Adrenal gland (tissue), 9 donors: ENCODE measurements at regions not wholly inside any gene's neighbourhood (a gene's known extent, or its start where the extent isn't known, plus 50 kb on each side); places are given as distances from the start of the nearest gene placed in this dataset.

Source experiments
- DNase-seq, 7 donors: peaks; one replicate each; pipeline ENCODE4 v3.0.0-alpha.2; 2019 to 2020
- H3K27ac ChIP-seq, 5 donors: fragments of 200-600 bp; sonication (generic) in 4 of 5; 1 replicate in 3 of 5; 2 replicates in 2 of 5; pipeline versions ENCODE4 v1.5.1 to v1.8.0; 2016 to 2020; ENCODE audit warnings: mild to moderate bottlenecking in 1 of 5
- H3K27me3 ChIP-seq: fragments of 200-600 bp; 2 replicates; pipeline ENCODE4 v1.8.0; 2021
- H3K36me3 ChIP-seq, 2 donors: fragments of 200-600 bp; replicated peaks in 1 of 2; 1 replicate in 1 of 2; 2 replicates in 1 of 2; pipeline versions ENCODE4 v1.5.1 to v1.8.0; 2018 to 2022
- H3K4me1 ChIP-seq, 2 donors: fragments of 200-600 bp; replicated peaks in 1 of 2; 1 replicate in 1 of 2; 2 replicates in 1 of 2; pipeline versions ENCODE4 v1.5.1 to v1.8.0; 2018 to 2021
- H3K4me3 ChIP-seq, 4 donors: fragments of 200-600 bp; sonication (generic) in 3 of 4; one replicate each; pipeline ENCODE4 v1.5.1; 2016 to 2018
- H3K9me3 ChIP-seq, 3 donors: fragments of 200-600 bp; sonication (generic) in 1 of 3; replicated peaks in 1 of 3; 1 replicate in 2 of 3; 2 replicates in 1 of 3; pipeline versions ENCODE4 v1.5.1 to v1.8.0; 2016 to 2021
- CTCF ChIP-seq, 6 experiments: fragments of 450-650 bp in 4 of 6; fragments of 200-600 bp in 2 of 6; sonication (generic) in 1 of 6; IDR thresholded peaks; 1 replicate in 5 of 6; 2 replicates in 1 of 6; pipeline versions ENCODE4 v1.5.1 to v1.8.0; 2016 to 2021; ENCODE audit warnings: antibody characterized with exemption in 6 of 6, mild to moderate bottlenecking in 2 of 6, moderate library complexity in 1 of 6
- POLR2A ChIP-seq, 2 donors: fragments of 450-650 bp; IDR thresholded peaks; one replicate each; pipeline ENCODE4 v1.6.1; 2017; ENCODE audit warnings: antibody characterized with exemption in 2 of 2, mild to moderate bottlenecking in 2 of 2, moderate library complexity in 1 of 2
- WGBS, 4 donors: extraction: QIAGEN DNeasy Blood & Tissue Kit in 2 of 4; methylation state at CpG; one replicate each; pipeline versions ENCODE4 v1.1.5 to v1.1.7; 2013 to 2017; 5-methylcytosine and 5-hydroxymethylcytosine counted together
- intact Hi-C, 2 donors: fragments of 100-400 bp; cut with DNase I; formaldehyde crosslinking; loops; one replicate each; pipeline versions ENCODE4 v1.14.1 to v1.15.0; 2022 to 2023
- donor health status: healthy with polysubstance abuse.
- donor health status: Bipolar disorder and iron deficiency.
- donor health status: DM: yes; HTN: yes; CAD: no.
- donor health status: DM: no; HTN: no; CAD: no.
- donor health status: DM: no; HTN: no; CAD: no.

GRCh38 chr2:128598862-128599441 is 280.3 kb upstream of the HS6ST1 start:
- H3K36me3 ChIP-seq = no peaks in the 10 kb centered on the region
- 94 to 97% (median 95%) methylated on average over 4 of the region's 4 CpGs for WGBS, 4 donors
- intact Hi-C loops = no loop called here
- H3K4me1 ChIP-seq = peaks cover 0 to 2% of the 10 kb centered on the region in 2 donors
- no peaks in the 10 kb centered on the region for H3K9me3 ChIP-seq
- no peak for DNase-seq
- no peak overlapping the region for H3K27ac ChIP-seq
- H3K4me3 ChIP-seq = no peak overlapping the region
- TF ChIP-seq CTCF (IDR thresholded peaks at IDR 0.05) (no peak), POLR2A (IDR thresholded peaks at IDR 0.05) (no peak)
- no peaks in the 10 kb centered on the region for H3K27me3 ChIP-seq

DNA sequence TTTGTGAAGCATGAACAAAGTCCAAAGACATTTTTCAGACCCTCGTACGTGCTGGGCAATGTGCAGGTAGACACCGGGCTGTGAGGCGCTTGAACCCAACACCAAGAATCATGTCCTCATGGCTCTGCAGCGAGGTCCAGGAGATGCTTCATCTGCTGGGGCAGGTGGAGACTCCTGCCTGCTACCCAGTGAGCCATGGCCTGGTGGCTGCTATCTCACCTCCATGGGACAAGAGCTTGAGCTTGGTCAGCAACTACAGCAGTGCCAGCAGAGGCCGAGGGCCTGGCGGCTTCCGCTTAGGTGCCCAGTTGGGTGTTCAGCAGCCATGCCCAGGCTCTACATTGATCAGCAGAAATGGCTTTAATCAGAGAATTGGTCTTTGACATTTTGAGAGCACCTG is 281.0 kb upstream of the HS6ST1 start:
- Histone ChIP-seq H3K4me3 (no peak overlapping the region), H3K4me1 (peaks cover 0 to 7% of the 10 kb centered on the region in 2 donors), H3K9me3 (no peaks in the 10 kb centered on the region), H3K36me3 (no peaks in the 10 kb centered on the region), H3K27ac (no peak overlapping the region), H3K27me3 (no peaks in the 10 kb centered on the region)
- no peak for TF ChIP-seq POLR2A (IDR thresholded peaks at IDR 0.05)
- TF ChIP-seq CTCF (IDR thresholded peaks at IDR 0.05) = no peak
- intact Hi-C loops = no loop called here
- 95 to 96% (median 95%) methylated on average over 3 to 8 of the region's 8 CpGs for WGBS, 4 donors
- peak in 1 of 7 donors; percentile 7 for DNase-seq

DNA sequence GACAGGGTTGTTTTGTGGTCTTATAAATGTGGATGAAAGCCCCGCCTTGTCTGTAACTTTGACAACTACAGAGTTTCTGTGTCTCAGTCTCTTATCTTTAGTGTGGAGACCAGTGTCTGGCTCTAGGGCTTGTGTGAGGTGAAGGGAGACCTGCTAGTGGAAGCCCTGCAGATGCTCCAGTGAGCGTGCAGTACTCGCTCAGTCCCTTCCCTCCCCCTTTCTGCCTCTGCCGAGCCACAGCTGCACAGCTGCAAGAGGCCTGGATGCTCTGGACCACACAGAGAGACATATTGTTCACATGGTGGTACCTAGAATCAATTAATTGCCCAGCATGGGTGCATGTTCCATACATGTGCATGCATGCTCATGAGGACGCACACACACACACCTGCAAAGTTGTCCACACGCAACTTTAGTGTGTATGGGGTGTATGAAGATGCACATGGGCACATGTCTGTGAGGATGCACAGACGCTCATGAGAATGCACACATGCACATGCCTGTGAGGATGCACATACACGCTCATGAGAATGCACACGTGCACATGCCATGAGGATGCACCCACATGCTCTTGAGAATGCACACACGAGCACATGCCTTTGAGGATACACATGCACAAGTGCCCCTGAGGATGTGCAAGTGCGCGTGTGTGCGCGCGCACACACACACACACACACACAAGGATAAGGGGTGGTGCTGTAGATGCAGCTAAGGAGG is 282.1 kb upstream of the HS6ST1 start:
- intact Hi-C loops = no loop called here
- Histone ChIP-seq H3K27me3 (no peaks in the 10 kb centered on the region), H3K4me1 (peaks cover 0 to 7% of the 10 kb centered on the region in 2 donors), H3K36me3 (no peaks in the 10 kb centered on the region), H3K9me3 (no peaks in the 10 kb centered on the region), H3K27ac (no peak overlapping the region), H3K4me3 (no peak overlapping the region)
- peak in 1 of 7 donors; percentile 5 for DNase-seq
- WGBS, 4 donors = 83 to 88% (median 85%) methylated on average over 12 to 15 of the region's 15 CpGs
- TF ChIP-seq POLR2A (IDR thresholded peaks at IDR 0.05) (no peak), CTCF (IDR thresholded peaks at IDR 0.05) (no peak)

GRCh38 chr2:128601298-128602037 is 282.8 kb upstream of the HS6ST1 start:
- DNase-seq = peak in 2 of 7 donors; percentile 3 to 11
- Histone ChIP-seq H3K36me3 (no peaks in the 10 kb centered on the region), H3K27me3 (no peaks in the 10 kb centered on the region), H3K4me1 (peaks cover 0 to 7% of the 10 kb centered on the region in 2 donors), H3K4me3 (no peak overlapping the region), H3K27ac (no peak overlapping the region), H3K9me3 (no peaks in the 10 kb centered on the region)
- WGBS, 4 donors = 90 to 99% (median 95%) methylated on average over 8 to 16 of the region's 16 CpGs
- no peak for TF ChIP-seq CTCF (IDR thresholded peaks at IDR 0.05)
- intact Hi-C loops = no loop called here
